MM.1S (cell line): ENCODE measurements at regions not wholly inside any gene's neighbourhood (a gene's known extent, or its start where the extent isn't known, plus 50 kb on each side); places are given as distances from the start of the nearest gene placed in this dataset.

Source experiments
- DNase-seq: peaks from one replicate; pipeline ENCODE4 v3.0.0-alpha.2; 2015
- H2AFZ ChIP-seq: fragments of 300-600 bp; sonication (generic); 2 replicates; pipeline ENCODE4 v1.6.0; 2016; ENCODE audit warnings: antibody characterized with exemption, low read length
- H3F3A ChIP-seq: fragments of 300-600 bp; sonication (generic); 2 replicates; pipeline ENCODE4 v1.6.1; 2016; ENCODE audit warnings: mild to moderate bottlenecking, antibody characterized with exemption, low read length, moderate library complexity, mixed read lengths; ENCODE audit not compliant: insufficient read depth
- H3K27ac ChIP-seq: fragments of 300-600 bp; sonication (generic); 2 replicates; pipeline ENCODE4 v1.5.1; 2016; ENCODE audit warnings: mild to moderate bottlenecking, low read length
- H3K27me3 ChIP-seq: fragments of 300-600 bp; sonication (generic); replicated peaks from 2 replicates; pipeline ENCODE4 v1.6.0; 2016; ENCODE audit warnings: low read length; ENCODE audit not compliant: insufficient read depth
- H3K36me3 ChIP-seq: fragments of 300-600 bp; sonication (generic); replicated peaks from 2 replicates; pipeline ENCODE4 v1.6.1; 2016; ENCODE audit warnings: mild to moderate bottlenecking, low read length, mixed read lengths; ENCODE audit not compliant: insufficient read depth
- H3K4me1 ChIP-seq: fragments of 300-600 bp; sonication (generic); 2 replicates; pipeline ENCODE4 v1.6.1; 2016; ENCODE audit warnings: low read length, mixed read lengths
- H3K4me2 ChIP-seq: fragments of 300-600 bp; sonication (generic); 2 replicates; pipeline ENCODE4 v1.6.0; 2016; ENCODE audit warnings: low read depth, low read length
- H3K4me3 ChIP-seq: fragments of 300-600 bp; sonication (generic); 2 replicates; pipeline ENCODE4 v1.5.1; 2016; ENCODE audit warnings: low read length, mixed read lengths
- H3K79me2 ChIP-seq: fragments of 300-600 bp; sonication (generic); 2 replicates; pipeline ENCODE4 v1.6.1; 2016; ENCODE audit warnings: mixed run types, low read length, mixed read lengths
- H3K9ac ChIP-seq: fragments of 300-600 bp; sonication (generic); 2 replicates; pipeline ENCODE4 v1.6.1; 2016; ENCODE audit warnings: low read length, mixed read lengths
- H3K9me2 ChIP-seq: fragments of 300-600 bp; sonication (generic); replicated peaks from 2 replicates; pipeline ENCODE4 v1.6.1; 2016; ENCODE audit warnings: mild to moderate bottlenecking, low read length, mixed read lengths; ENCODE audit not compliant: insufficient read depth
- H3K9me3 ChIP-seq: fragments of 300-600 bp; sonication (generic); replicated peaks from 2 replicates; pipeline ENCODE4 v1.6.1; 2016; ENCODE audit warnings: mild to moderate bottlenecking, low read length, mixed read lengths; ENCODE audit not compliant: insufficient read depth
- H4K20me1 ChIP-seq: fragments of 300-600 bp; sonication (generic); 2 replicates; pipeline ENCODE4 v1.6.1; 2016; ENCODE audit warnings: mild to moderate bottlenecking, low read length, moderate library complexity, mixed read lengths; ENCODE audit not compliant: insufficient read depth
- CTCF ChIP-seq: fragments of 300-600 bp; sonication (generic); IDR thresholded peaks from 2 replicates; pipeline ENCODE4 v1.5.1; 2016; ENCODE audit warnings: antibody characterized with exemption, low read length, mixed read lengths
- EZH2 ChIP-seq: fragments of 300-600 bp; sonication (generic); optimal IDR thresholded peaks from 2 replicates; pipeline ENCODE3; 2017; ENCODE audit warnings: low read depth, mild to moderate bottlenecking, antibody characterized with exemption, low read length, mixed read lengths
- EZH2phosphoT487 ChIP-seq: fragments of 300-600 bp; sonication (generic); IDR thresholded peaks from 2 replicates; pipeline ENCODE4 v1.6.1; 2018; ENCODE audit warnings: antibody characterized with exemption, low read length

- no peak overlapping the region for H3K27ac ChIP-seq
- no peaks in the 10 kb centered on the region for H3F3A ChIP-seq
- H4K20me1 ChIP-seq, result no peaks in the 10 kb centered on the region
- DNase-seq, result no peak
- no peak overlapping the region for H3K9ac ChIP-seq
- no peak for TF ChIP-seq CTCF
- TF ChIP-seq EZH2phosphoT487, result no peak
- TF ChIP-seq EZH2, result no peak
- H3K4me2 ChIP-seq, result no peak overlapping the region
- no peaks in the 10 kb centered on the region for H3K9me2 ChIP-seq
- H3K4me1 ChIP-seq, result no peaks in the 10 kb centered on the region
- H3K36me3 ChIP-seq, result no peaks in the 10 kb centered on the region
- no peaks in the 10 kb centered on the region for H3K9me3 ChIP-seq
- no peaks in the 10 kb centered on the region for H3K27me3 ChIP-seq
- no peaks in the 10 kb centered on the region for H3K79me2 ChIP-seq
- no peak overlapping the region for H2AFZ ChIP-seq
- no peak overlapping the region for H3K4me3 ChIP-seq
These were observed 260.9 kb downstream of the FIGN start for GRCh38 chr2:163474889-163475288.

- H3K9me3 ChIP-seq, result no peaks in the 10 kb centered on the region
- H3K36me3 ChIP-seq, result no peaks in the 10 kb centered on the region
- no peaks in the 10 kb centered on the region for H3K9me2 ChIP-seq
- no peak for DNase-seq
- H3F3A ChIP-seq, result no peaks in the 10 kb centered on the region
- no peak overlapping the region for H3K9ac ChIP-seq
- H3K4me3 ChIP-seq, result no peak overlapping the region
- no peak overlapping the region for H3K4me2 ChIP-seq
- H4K20me1 ChIP-seq, result no peaks in the 10 kb centered on the region
- no peak for TF ChIP-seq EZH2phosphoT487
- no peak for TF ChIP-seq CTCF
- TF ChIP-seq EZH2, result no peak
- H3K27ac ChIP-seq, result no peak overlapping the region
- H3K4me1 ChIP-seq, result no peaks in the 10 kb centered on the region
- no peak overlapping the region for H2AFZ ChIP-seq
- H3K27me3 ChIP-seq, result no peaks in the 10 kb centered on the region
- H3K79me2 ChIP-seq, result no peaks in the 10 kb centered on the region
These were observed 261.5 kb downstream of the FIGN start for GRCh38 chr2:163474319-163474744.

- Histone ChIP-seq H3K9me3 (no peaks in the 10 kb centered on the region), H3K4me1 (no peaks in the 10 kb centered on the region), H3K79me2 (no peaks in the 10 kb centered on the region), H3K27me3 (no peaks in the 10 kb centered on the region), H3K9ac (no peak overlapping the region), H3F3A (no peaks in the 10 kb centered on the region), H3K4me2 (no peak overlapping the region), H3K9me2 (no peaks in the 10 kb centered on the region), H4K20me1 (no peaks in the 10 kb centered on the region), H3K36me3 (no peaks in the 10 kb centered on the region), H2AFZ (no peak overlapping the region), H3K27ac (no peak overlapping the region), H3K4me3 (no peak overlapping the region)
- DNase-seq, result no peak
- no peak for TF ChIP-seq EZH2
- no peak for TF ChIP-seq CTCF
- no peak for TF ChIP-seq EZH2phosphoT487
These were observed 263.9 kb downstream of the FIGN start for GRCh38 chr2:163471947-163472346.

- H3K4me1 ChIP-seq, result no peaks in the 10 kb centered on the region
- H3K27ac ChIP-seq, result no peak overlapping the region
- H3K9ac ChIP-seq, result no peak overlapping the region
- H3K9me3 ChIP-seq, result no peaks in the 10 kb centered on the region
- no peaks in the 10 kb centered on the region for H4K20me1 ChIP-seq
- no peaks in the 10 kb centered on the region for H3K9me2 ChIP-seq
- no peaks in the 10 kb centered on the region for H3K36me3 ChIP-seq
- no peaks in the 10 kb centered on the region for H3K27me3 ChIP-seq
- DNase-seq, result no peak
- no peak overlapping the region for H3K4me2 ChIP-seq
- H3K79me2 ChIP-seq, result no peaks in the 10 kb centered on the region
- H3K4me3 ChIP-seq, result no peak overlapping the region
- H2AFZ ChIP-seq, result no peak overlapping the region
- no peaks in the 10 kb centered on the region for H3F3A ChIP-seq
- TF ChIP-seq CTCF (no peak), EZH2phosphoT487 (no peak), EZH2 (no peak)
These were observed 266.2 kb downstream of the FIGN start for GRCh38 chr2:163469561-163469962.
